ENCODE measurements at regions not wholly inside any gene's neighbourhood (a gene's known extent, or its start where the extent isn't known, plus 50 kb on each side); places are given as distances from the start of the nearest gene placed in this dataset.

DNA sequence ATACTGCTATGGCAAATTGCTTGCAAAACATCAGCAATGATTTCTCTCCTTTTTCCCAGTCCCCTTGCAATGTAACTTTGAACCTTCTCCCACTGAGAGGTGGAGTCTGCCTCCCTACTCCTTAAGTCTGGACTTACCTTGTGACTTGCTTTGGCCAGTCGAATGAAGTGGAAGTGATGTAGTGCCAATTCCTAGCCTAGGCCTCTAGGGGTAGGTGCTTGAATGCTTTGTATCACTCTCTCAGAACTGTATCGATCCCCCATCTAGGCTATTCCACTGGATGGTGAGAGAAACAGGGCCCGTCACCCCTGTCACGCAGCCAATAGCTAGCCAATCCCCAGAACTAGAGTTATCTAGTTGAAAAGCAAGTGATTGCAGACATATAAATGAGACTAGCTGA, 238.6 kb downstream of the BTBD3 start:
- TF ChIP-seq, protein P1, sequence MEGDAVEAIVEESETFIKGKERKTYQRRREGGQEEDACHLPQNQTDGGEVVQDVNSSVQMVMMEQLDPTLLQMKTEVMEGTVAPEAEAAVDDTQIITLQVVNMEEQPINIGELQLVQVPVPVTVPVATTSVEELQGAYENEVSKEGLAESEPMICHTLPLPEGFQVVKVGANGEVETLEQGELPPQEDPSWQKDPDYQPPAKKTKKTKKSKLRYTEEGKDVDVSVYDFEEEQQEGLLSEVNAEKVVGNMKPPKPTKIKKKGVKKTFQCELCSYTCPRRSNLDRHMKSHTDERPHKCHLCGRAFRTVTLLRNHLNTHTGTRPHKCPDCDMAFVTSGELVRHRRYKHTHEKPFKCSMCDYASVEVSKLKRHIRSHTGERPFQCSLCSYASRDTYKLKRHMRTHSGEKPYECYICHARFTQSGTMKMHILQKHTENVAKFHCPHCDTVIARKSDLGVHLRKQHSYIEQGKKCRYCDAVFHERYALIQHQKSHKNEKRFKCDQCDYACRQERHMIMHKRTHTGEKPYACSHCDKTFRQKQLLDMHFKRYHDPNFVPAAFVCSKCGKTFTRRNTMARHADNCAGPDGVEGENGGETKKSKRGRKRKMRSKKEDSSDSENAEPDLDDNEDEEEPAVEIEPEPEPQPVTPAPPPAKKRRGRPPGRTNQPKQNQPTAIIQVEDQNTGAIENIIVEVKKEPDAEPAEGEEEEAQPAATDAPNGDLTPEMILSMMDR (IDR thresholded peaks at IDR 0.05), result no peak
- no peak for TF ChIP-seq EZH2 (IDR thresholded peaks at IDR 0.05; ENCODE audit: borderline replicate concordance, insufficient read depth, low read depth, low read length, poor library complexity, severe bottlenecking)

All from B cell (primary cell).